ENCODE measurements at regions not wholly inside any gene's neighbourhood (a gene's known extent, or its start where the extent isn't known, plus 50 kb on each side); places are given as distances from the start of the nearest gene placed in this dataset.

- TF ChIP-seq CTCF (IDR thresholded peaks at IDR 0.05; ENCODE audit: extremely low read depth in 1 of 2, insufficient read depth in 1 of 2, low read depth in 1 of 2, low read length in 2 of 2) (no peak), POLR2A (IDR thresholded peaks at IDR 0.05; ENCODE audit: low read depth, low read length) (no peak), POLR2AphosphoS5 (IDR thresholded peaks at IDR 0.05; ENCODE audit: insufficient read depth, low read depth, low read length) (no peak), EZH2 (IDR thresholded peaks at IDR 0.05; ENCODE audit: borderline replicate concordance, low read depth, low read length, severe bottlenecking) (no peak), MYC (IDR thresholded peaks at IDR 0.05; ENCODE audit: low read depth, low read length) (no peak)
- TF ChIP-seq, protein P1, sequence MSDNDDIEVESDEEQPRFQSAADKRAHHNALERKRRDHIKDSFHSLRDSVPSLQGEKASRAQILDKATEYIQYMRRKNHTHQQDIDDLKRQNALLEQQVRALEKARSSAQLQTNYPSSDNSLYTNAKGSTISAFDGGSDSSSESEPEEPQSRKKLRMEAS (IDR thresholded peaks at IDR 0.05; ENCODE audit: insufficient read depth, insufficient read length): no peak
These were observed 278.9 kb upstream of the LRRC3B start for GRCh38 chr3:26343647-26344046.

Measured in endothelial cell of umbilical vein (primary cell).